H1 (cell line): ENCODE measurements at regions not wholly inside any gene's neighbourhood (a gene's known extent, or its start where the extent isn't known, plus 50 kb on each side); places are given as distances from the start of the nearest gene placed in this dataset.

Source experiments
- BCL11A ChIP-seq, 2 experiments: IDR thresholded peaks; one replicate each; pipeline ENCODE4 v1.6.1; 2011; ENCODE audit warnings: low read depth in 2 of 2, low read length in 2 of 2, mild to moderate bottlenecking in 2 of 2
- CHD2 ChIP-seq: IDR thresholded peaks from 2 replicates; pipeline ENCODE4 v1.6.1; 2012; ENCODE audit warnings: low read length, improper control_type of control experiment
- CREB1 ChIP-seq: IDR thresholded peaks from 2 replicates; pipeline ENCODE4 v1.6.1; 2012; ENCODE audit warnings: inconsistent platforms
- CTBP2 ChIP-seq: IDR thresholded peaks from 2 replicates; pipeline ENCODE4 v1.7.0; 2011; ENCODE audit warnings: borderline replicate concordance, mild to moderate bottlenecking, moderate library complexity, mixed read lengths, low read length; ENCODE audit not compliant: insufficient read depth, insufficient read length
- FOSL1 ChIP-seq: IDR thresholded peaks from 2 replicates; pipeline ENCODE4 v1.6.1; 2011; ENCODE audit warnings: mild to moderate bottlenecking, low read depth, low read length, moderate library complexity; ENCODE audit not compliant: insufficient read depth
- KDM1A ChIP-seq: fragments of 200-600, 300-600 bp; sonication (generic); IDR thresholded peaks from 2 replicates; pipeline ENCODE4 v1.7.1; 2016; ENCODE audit warnings: mild to moderate bottlenecking, low read length, borderline replicate concordance
- KDM5A ChIP-seq: fragments of 200-600 bp; IDR thresholded peaks from 2 replicates; pipeline ENCODE4 v1.7.1; 2012; ENCODE audit warnings: mild to moderate bottlenecking, low read length, inconsistent platforms, mixed read lengths
- MAFK ChIP-seq: IDR thresholded peaks from 2 replicates; pipeline ENCODE4 v1.6.1; 2012; ENCODE audit warnings: low read depth, mild to moderate bottlenecking, improper control_type of control experiment, low read length
- NANOG ChIP-seq: IDR thresholded peaks from 2 replicates; pipeline ENCODE4 v1.6.1; 2011; ENCODE audit warnings: low read length, low read depth, mild to moderate bottlenecking, inconsistent platforms; ENCODE audit not compliant: insufficient read depth, poor library complexity, severe bottlenecking
- POLR2A ChIP-seq, 2 experiments: IDR thresholded peaks; 1 replicate in 1 of 2; 2 replicates in 1 of 2; pipeline ENCODE4 v1.6.1; 2011; ENCODE audit warnings: low read depth in 2 of 2, low read length in 2 of 2, mild to moderate bottlenecking in 2 of 2; ENCODE audit errors: control extremely low read depth in 1 of 2
- POU5F1 ChIP-seq: IDR thresholded peaks from 2 replicates; pipeline ENCODE4 v1.6.1; 2011; ENCODE audit warnings: low read depth, mild to moderate bottlenecking, low read length, moderate library complexity
- RNF2 ChIP-seq: fragments of 200-900, 300-1000 bp; sonication (generic); IDR thresholded peaks from 2 replicates; pipeline ENCODE4 v1.7.1; 2016; ENCODE audit warnings: borderline replicate concordance, low read depth, mild to moderate bottlenecking, antibody characterized with exemption, low read length; ENCODE audit not compliant: poor library complexity, severe bottlenecking; ENCODE audit errors: missing control alignments
- RXRA ChIP-seq: IDR thresholded peaks from 2 replicates; pipeline ENCODE4 v1.6.1; 2011; ENCODE audit warnings: low read depth, mild to moderate bottlenecking, low read length, moderate library complexity; ENCODE audit not compliant: insufficient read depth
- SAP30 ChIP-seq: fragments of 300-600 bp; sonication (generic); IDR thresholded peaks from 2 replicates; pipeline ENCODE4 v1.7.1; 2012; ENCODE audit warnings: low read length, moderate library complexity, mild to moderate bottlenecking, inconsistent platforms; ENCODE audit not compliant: insufficient read depth, insufficient replicate concordance
- SIRT6 ChIP-seq: IDR thresholded peaks from one replicate; pipeline ENCODE4 v1.7.1; 2012; ENCODE audit warnings: low read length, inconsistent platforms
- TBP ChIP-seq: IDR thresholded peaks from 2 replicates; pipeline ENCODE4 v1.6.1; 2011; ENCODE audit warnings: low read depth, low read length, improper control_type of control experiment
- TCF12 ChIP-seq: IDR thresholded peaks from 2 replicates; pipeline ENCODE4 v1.6.1; 2011; ENCODE audit warnings: low read depth, mild to moderate bottlenecking, low read length
- ZNF274 ChIP-seq: IDR thresholded peaks from 2 replicates; pipeline ENCODE4 v1.7.0; 2012; ENCODE audit warnings: low read length, borderline replicate concordance; ENCODE audit errors: extremely low read depth
- TF ChIP-seq, protein P1 (sequence below), 3 experiments: IDR thresholded peaks; 1 replicate in 2 of 3; 2 replicates in 1 of 3; pipeline versions ENCODE4 v1.5.1 to v1.6.1; 2011; ENCODE audit warnings: low read length in 3 of 3, mild to moderate bottlenecking in 3 of 3, inconsistent platforms in 2 of 3, low read depth in 1 of 3, moderate library complexity in 1 of 3; ENCODE audit not compliant: insufficient read depth in 1 of 3; ENCODE audit errors: control extremely low read depth in 1 of 3
- TF ChIP-seq, protein P2 (sequence below): IDR thresholded peaks from 2 replicates; pipeline ENCODE4 v1.6.1; 2012; ENCODE audit warnings: low read length, inconsistent platforms

DNA sequence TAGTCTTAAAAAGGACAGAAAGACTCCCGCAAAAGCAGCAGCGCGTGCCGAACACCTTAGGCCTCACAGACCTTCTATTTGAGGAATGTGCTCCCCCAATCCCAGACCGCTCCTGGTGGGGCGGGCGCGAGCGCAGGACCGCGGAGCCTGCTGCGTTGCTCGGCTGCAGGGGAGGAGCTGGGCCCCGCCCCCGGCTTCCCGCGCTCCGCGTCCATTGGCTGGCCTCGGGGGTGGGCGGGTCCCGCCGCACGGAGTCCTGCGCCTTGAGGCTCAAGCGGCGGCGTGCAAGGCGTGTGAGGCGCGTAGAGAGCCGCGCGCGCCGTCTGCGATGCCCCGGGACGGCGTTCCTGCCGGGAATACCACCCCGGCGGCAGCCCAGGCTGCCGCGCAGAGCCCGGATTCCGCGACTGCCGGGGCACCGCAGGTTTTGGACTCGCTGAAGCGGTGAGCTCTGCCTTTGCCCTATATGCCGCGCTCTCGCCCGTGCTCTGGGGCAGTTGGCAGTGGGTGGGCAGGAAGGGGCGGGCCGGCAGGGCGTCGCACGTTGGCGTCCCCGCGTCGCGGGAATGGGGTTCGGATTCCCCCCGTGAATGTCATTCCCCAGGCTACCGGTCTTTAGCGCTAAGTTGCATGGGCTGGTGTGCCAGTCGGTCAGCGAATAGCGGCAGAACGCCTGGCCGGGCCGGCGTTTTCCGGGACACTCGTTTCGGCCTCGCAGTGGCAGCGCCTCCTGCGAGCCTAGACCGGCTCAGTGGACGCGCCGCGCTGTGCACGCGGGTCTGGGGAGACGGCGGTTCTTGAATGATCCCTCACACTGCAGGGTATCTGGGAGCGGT lies 49.6 kb upstream of the PAIP2B start (continued):
- TF ChIP-seq CHD2, result no peak; the same call in 1 of the 2 replicates
- no peak for TF ChIP-seq MAFK
- peak in 1 of 2 experiments; percentile 74; a peak in 2 of 3 replicates for TF ChIP-seq POLR2A (IDR thresholded peaks at IDR 0.05; ENCODE audit: control extremely low read depth in 1 of 2, low read depth in 2 of 2, low read length in 2 of 2)
- TF ChIP-seq NANOG, result no peak
- TF ChIP-seq ZNF274, result no peak
- TF ChIP-seq FOSL1, result no peak
- TF ChIP-seq SIRT6, result no peak
- TF ChIP-seq RXRA, result no peak
- no peak for TF ChIP-seq BCL11A (IDR thresholded peaks at IDR 0.05; ENCODE audit: low read depth in 2 of 2, low read length in 2 of 2)
- TF ChIP-seq KDM5A, result no peak
- TF ChIP-seq KDM1A, result no peak
- no peak for TF ChIP-seq TCF12
- TF ChIP-seq POU5F1, result no peak
- TF ChIP-seq CTBP2, result peak; percentile 51
- TF ChIP-seq, protein P1, sequence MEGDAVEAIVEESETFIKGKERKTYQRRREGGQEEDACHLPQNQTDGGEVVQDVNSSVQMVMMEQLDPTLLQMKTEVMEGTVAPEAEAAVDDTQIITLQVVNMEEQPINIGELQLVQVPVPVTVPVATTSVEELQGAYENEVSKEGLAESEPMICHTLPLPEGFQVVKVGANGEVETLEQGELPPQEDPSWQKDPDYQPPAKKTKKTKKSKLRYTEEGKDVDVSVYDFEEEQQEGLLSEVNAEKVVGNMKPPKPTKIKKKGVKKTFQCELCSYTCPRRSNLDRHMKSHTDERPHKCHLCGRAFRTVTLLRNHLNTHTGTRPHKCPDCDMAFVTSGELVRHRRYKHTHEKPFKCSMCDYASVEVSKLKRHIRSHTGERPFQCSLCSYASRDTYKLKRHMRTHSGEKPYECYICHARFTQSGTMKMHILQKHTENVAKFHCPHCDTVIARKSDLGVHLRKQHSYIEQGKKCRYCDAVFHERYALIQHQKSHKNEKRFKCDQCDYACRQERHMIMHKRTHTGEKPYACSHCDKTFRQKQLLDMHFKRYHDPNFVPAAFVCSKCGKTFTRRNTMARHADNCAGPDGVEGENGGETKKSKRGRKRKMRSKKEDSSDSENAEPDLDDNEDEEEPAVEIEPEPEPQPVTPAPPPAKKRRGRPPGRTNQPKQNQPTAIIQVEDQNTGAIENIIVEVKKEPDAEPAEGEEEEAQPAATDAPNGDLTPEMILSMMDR (IDR thresholded peaks at IDR 0.05; ENCODE audit: control extremely low read depth in 1 of 3, insufficient read depth in 1 of 3, low read depth in 1 of 3, low read length in 3 of 3), result no peak
- peak; percentile 24; the same call in 1 of the 2 replicates for TF ChIP-seq CREB1
- TF ChIP-seq, protein P2, sequence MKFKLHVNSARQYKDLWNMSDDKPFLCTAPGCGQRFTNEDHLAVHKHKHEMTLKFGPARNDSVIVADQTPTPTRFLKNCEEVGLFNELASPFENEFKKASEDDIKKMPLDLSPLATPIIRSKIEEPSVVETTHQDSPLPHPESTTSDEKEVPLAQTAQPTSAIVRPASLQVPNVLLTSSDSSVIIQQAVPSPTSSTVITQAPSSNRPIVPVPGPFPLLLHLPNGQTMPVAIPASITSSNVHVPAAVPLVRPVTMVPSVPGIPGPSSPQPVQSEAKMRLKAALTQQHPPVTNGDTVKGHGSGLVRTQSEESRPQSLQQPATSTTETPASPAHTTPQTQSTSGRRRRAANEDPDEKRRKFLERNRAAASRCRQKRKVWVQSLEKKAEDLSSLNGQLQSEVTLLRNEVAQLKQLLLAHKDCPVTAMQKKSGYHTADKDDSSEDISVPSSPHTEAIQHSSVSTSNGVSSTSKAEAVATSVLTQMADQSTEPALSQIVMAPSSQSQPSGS, result no peak
- TF ChIP-seq SAP30, result no peak
- TF ChIP-seq RNF2, result peak; percentile 49
- peak; percentile 66; the same call in 1 of the 2 replicates for TF ChIP-seq TBP
